ENCODE measurements at regions not wholly inside any gene's neighbourhood (a gene's known extent, or its start where the extent isn't known, plus 50 kb on each side); places are given as distances from the start of the nearest gene placed in this dataset.

- H2AK5ac ChIP-seq (ENCODE audit: low read depth, low read length): peak overlapping the region; percentile 55; the same call in 1 of the 2 replicates
- H4K5ac ChIP-seq (ENCODE audit: low read depth, low read length): peak overlapping the region; percentile 5; the same call in 1 of the 2 replicates
- H4K8ac ChIP-seq (ENCODE audit: low read depth in 2 of 2, low read length in 2 of 2): peak overlapping the region; percentile 6 to 29; a peak in 2 of 4 replicates
- in situ Hi-C loops (cut with MboI; ENCODE audit: low sequenced_read_pairs) (no loop called here), intact Hi-C loops (cut with micrococcal nuclease) (loop anchor here (2.0 kb wide), 1 partner anchor 108 kb away; no protein-coding TSS in a partner anchor), dilution Hi-C loops (cut with HindIII; ENCODE audit: low sequenced_read_pairs, unreplicated experiment) (no loop called here)
- H3K4me1 ChIP-seq (ENCODE audit: control insufficient read depth, insufficient read depth, low read length): peaks cover 14% of the 10 kb centered on the region
- peak overlapping the region; percentile 51 for H3K4me2 ChIP-seq (ENCODE audit: low read depth, low read length)
- H4K91ac ChIP-seq (ENCODE audit: insufficient read depth, low read depth, low read length): peak overlapping the region; percentile 47
- peak overlapping the region; percentile 83 for H3K4ac ChIP-seq (ENCODE audit: low read depth, low read length)
- no peaks in the 10 kb centered on the region for H4K20me1 ChIP-seq (ENCODE audit: insufficient read depth, low read length)
- H2BK15ac ChIP-seq (ENCODE audit: low read depth, low read length): peak overlapping the region; percentile 74; the same call in 2 of the 3 replicates
- H3K79me1 ChIP-seq (ENCODE audit: low read depth in 1 of 2, low read length in 2 of 2): peaks cover 0 to 7% of the 10 kb centered on the region in 2 experiments; a peak in 1 of 4 replicates
- peaks cover 14% of the 10 kb centered on the region for H3K9me1 ChIP-seq (ENCODE audit: insufficient read depth, low read length)
- no peaks in the 10 kb centered on the region for H3K9me3 ChIP-seq (ENCODE audit: control insufficient read depth, insufficient read depth, low read length)
- no peak overlapping the region for H2AK9ac ChIP-seq (replicated peaks; ENCODE audit: low read depth, low read length, poor library complexity)
- H3K27ac ChIP-seq (ENCODE audit: insufficient read depth, low read length): peak overlapping the region; percentile 79
- peak overlapping the region; percentile 90 for H2BK120ac ChIP-seq (ENCODE audit: low read depth, low read length)
- H2AFZ ChIP-seq (replicated peaks; ENCODE audit: low read length, poor library complexity): peak overlapping the region; percentile 24
- H3K27me3 ChIP-seq (ENCODE audit: control insufficient read depth, insufficient read depth, low read length): no peaks in the 10 kb centered on the region
- no peaks in the 10 kb centered on the region for H3K36me3 ChIP-seq (ENCODE audit: control insufficient read depth, insufficient read depth, low read length)
- DNase-seq: peak; percentile 67
- no TSS peak for BruUV-seq (replicated peaks)
- ChIA-PET CTCF (interaction anchor here (1.3 kb wide), 1 partner anchor 9 kb away, joined by 3 read pairs; no protein-coding TSS in a partner anchor), POLR2A (ENCODE audit: unreplicated experiment) (no interaction called here)
- H3K56ac ChIP-seq (ENCODE audit: extremely low read depth, insufficient read depth, low read length): peak overlapping the region; percentile 12
- H3K4me3 ChIP-seq (ENCODE audit: insufficient read depth, low read depth, low read length): no peak overlapping the region
- peak overlapping the region; percentile 82 for H2BK5ac ChIP-seq (ENCODE audit: low read depth, low read length, poor library complexity, severe bottlenecking)
- peak overlapping the region; percentile 43 for H3K18ac ChIP-seq (ENCODE audit: low read depth, low read length)
- H3K9ac ChIP-seq (ENCODE audit: low read depth, low read length): peak overlapping the region; percentile 42; the same call in 1 of the 2 replicates
- peak; percentile 62 for ATAC-seq (ENCODE audit: low read depth)
- H3K23ac ChIP-seq (ENCODE audit: low read depth, low read length): no peak overlapping the region
- H3K14ac ChIP-seq (replicated peaks; ENCODE audit: low read depth, low read length): peak overlapping the region; percentile 41
- no peak for TF ChIP-seq MAZ (IDR thresholded peaks at IDR 0.05; ENCODE audit: borderline replicate concordance, low read depth, low read length)
- TF ChIP-seq CEBPB (IDR thresholded peaks at IDR 0.05; ENCODE audit: low read depth, low read length): no peak
- no peak for TF ChIP-seq USF2 (IDR thresholded peaks at IDR 0.05; ENCODE audit: low read depth, low read length)
- no peak for TF ChIP-seq CTCF (conservative IDR thresholded peaks at IDR 0.05; ENCODE audit: low read depth, low read length)
- TF ChIP-seq RCOR1 (IDR thresholded peaks at IDR 0.05; ENCODE audit: insufficient replicate concordance, low read length): no peak
- no peak for TF ChIP-seq ELK1 (IDR thresholded peaks at IDR 0.05; ENCODE audit: borderline replicate concordance, low read depth, low read length)
- no peak for TF ChIP-seq RAD21 (IDR thresholded peaks at IDR 0.05; ENCODE audit: low read length)
- no peak for TF ChIP-seq CHD1 (IDR thresholded peaks at IDR 0.05; ENCODE audit: low read depth, low read length)
- TF ChIP-seq NFE2L2 (IDR thresholded peaks at IDR 0.05; ENCODE audit: low read depth, low read length): no peak
- no peak for TF ChIP-seq SMC3 (IDR thresholded peaks at IDR 0.05; ENCODE audit: low read depth, low read length)
- TF ChIP-seq FOS (IDR thresholded peaks at IDR 0.05; ENCODE audit: low read depth, low read length): no peak
- H2BK20ac ChIP-seq (ENCODE audit: low read depth, low read length): peak overlapping the region; percentile 86
- 0% methylated on average over 1 of the region's 7 CpGs; no CpG with 5 or more reads in 1 of the 2 experiments for WGBS, 2 experiments (ENCODE audit: extremely low coverage in 2 of 2, insufficient read length in 1 of 2)
Measured at GRCh38 chr10:114715171-114715670, 57.1 kb upstream of the ABLIM1 start.
